GM18508 (cell line): ENCODE measurements at regions not wholly inside any gene's neighbourhood (a gene's known extent, or its start where the extent isn't known, plus 50 kb on each side); places are given as distances from the start of the nearest gene placed in this dataset.
"Not testable (repeated sequence)": the region's sequence is repeated elsewhere in the genome, so short reads cannot be mapped to it uniquely, and the experiment has no call there.

Experiments
- ATAC-seq: cut with Tn5 transposase; IDR thresholded peaks from one replicate; pipeline ENCODE4 v1.9.1; 2021; ENCODE audit warnings: moderate number of reproducible peaks; ENCODE audit not compliant: insufficient read depth, unreplicated experiment

GRCh38 chr5:162721125-162721524 is 653.6 kb downstream of the GABRG2 start:
- ATAC-seq, result no peak

- ATAC-seq, result no peak
Measured at GRCh38 chr5:162752612-162753011, 684.8 kb upstream of the CCNG1 start.

DNA sequence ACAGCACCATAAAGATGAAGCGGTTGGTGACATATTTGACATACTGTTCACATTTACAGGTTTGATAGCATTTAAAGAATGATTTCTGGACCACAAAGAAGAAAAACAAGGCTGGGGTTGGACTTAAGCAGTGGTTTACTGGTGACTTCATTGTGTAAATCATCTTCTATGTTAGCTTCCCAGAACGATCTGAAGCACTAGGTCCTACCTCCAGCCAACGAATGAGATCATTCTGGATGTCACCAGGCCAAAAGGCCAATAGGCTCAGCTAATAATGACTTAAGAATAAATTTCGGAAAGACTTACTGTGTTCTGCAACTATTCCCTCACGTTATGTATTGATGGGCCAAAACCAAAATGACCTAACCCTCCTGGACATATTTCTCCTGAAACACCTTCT is 675.3 kb upstream of the CCNG1 start:
- ATAC-seq, result no peak

GRCh38 chr5:162769019-162769418 is 668.4 kb upstream of the CCNG1 start:
- no peak for ATAC-seq

- ATAC-seq, result no peak
Measured at GRCh38 chr5:162785673-162786072, 651.7 kb upstream of the CCNG1 start.

GRCh38 chr5:162786234-162786633 is 651.2 kb upstream of the CCNG1 start:
- no peak for ATAC-seq

- no peak for ATAC-seq
Measured at GRCh38 chr5:162796507-162796906, 640.9 kb upstream of the CCNG1 start.

DNA sequence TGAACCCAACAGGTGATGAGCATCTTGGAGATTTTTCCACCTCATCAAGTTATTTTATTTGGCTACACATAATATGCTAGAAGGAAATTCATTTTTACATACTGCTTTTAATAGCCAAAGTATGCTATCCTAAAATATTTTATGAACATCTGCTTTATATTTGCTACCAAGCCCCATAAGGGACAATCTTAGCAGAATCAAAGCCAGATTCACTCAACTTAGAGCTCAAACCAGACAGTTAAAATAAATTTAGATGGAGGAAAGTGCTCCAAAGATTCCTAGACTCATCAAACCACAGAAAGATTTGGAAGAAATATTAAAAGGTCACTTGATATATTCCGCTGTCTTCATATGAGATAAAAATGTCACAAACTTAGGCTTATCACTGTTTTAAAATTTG is 637.1 kb upstream of the CCNG1 start:
- no peak for ATAC-seq

DNA sequence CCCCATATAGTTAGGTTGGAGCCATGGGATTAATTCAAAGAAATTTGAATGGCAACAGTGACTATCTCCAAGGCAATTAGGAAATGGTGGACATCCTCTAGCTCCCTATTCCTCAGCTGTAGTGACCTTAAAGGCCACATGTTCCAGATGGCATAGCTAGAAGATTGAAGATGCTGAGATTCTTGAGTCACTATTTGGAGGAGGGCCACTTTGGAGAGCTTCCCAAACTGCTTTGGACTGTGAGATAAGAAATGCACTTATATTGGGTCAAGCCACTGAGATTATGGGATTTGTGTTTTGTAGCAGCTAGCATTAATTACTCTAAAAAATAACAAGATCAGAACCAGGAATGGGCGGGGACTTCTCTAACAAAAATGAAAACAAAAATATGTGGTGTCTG is 636.2 kb upstream of the CCNG1 start:
- no peak for ATAC-seq

DNA sequence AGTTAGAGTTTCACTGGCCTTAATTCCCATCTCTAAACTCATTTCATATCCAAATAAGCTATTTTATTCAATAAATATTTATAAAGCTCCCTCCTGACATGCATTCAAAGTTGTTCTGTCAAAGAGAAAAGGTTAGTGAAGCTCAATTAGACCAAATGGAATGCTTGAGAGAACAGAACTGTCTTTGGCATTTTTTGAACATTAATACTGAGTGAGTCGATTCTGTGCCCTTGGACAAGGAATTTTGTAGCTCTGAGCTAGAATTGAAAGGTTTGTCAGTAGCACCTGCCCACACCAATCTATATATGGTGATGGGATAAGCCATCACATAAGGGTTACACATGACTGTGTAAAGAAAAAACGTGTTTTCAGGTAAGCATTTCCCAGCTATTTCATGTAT is 631.2 kb upstream of the CCNG1 start:
- ATAC-seq, result no peak

DNA sequence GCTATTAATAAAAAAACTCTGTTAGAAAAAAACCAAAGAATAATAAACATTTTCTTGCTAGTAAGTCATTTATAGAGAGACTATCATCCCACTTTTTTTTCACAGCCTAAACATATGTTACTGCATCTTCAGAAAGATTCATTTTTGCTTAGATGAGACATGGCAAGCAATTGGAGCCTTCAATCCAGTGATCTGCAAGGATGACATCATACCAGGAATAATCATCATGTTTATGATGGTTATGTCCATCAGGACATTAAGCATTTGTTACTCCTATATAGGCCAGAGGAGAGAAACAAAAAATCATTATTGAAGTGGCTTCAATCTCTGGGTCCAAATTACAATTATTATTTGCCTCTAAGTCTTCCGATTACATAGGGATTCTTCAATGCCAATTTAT is 626.3 kb upstream of the CCNG1 start:
- no peak for ATAC-seq

DNA sequence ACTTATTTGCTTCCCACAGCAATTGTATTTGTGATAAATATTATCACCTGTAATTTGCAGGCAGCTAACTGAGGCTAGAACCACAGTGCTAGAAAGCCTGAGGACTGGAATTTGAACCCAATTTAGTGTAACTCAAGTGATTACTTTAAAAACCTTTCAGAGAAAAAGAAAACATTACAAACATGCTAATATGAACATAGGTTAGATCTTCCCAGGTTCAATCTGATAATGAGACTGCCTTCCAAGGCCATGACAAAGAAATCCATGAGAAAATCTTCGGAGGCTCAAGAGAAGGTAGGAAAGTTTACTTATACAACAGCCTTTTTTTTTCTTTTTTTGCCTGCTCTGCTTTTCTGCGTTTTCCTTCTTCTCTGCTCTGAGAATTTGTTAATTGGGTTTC is 620.6 kb upstream of the CCNG1 start:
- ATAC-seq, result no peak

- ATAC-seq, result no peak
Measured at GRCh38 chr5:162817364-162817763, 620.0 kb upstream of the CCNG1 start.

DNA sequence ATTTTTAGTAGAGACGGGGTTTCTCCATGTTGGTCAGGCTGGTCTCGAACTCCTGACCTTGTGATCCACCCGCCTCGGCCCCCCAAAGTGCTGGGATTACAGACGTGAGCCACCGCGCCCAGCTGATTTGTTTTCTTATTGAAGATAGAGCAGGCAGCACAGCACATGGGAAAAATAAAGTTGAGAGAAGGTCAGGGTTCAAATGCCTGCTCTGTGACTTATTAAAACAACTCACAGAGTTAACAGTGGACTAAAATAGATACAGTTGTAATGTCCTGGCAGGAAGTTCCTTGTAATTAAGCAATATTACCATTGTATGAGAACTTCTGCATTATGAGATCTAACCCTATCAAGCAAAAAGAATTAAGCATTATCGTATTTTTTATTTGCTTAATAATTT is 615.7 kb upstream of the CCNG1 start:
- not testable (repeated sequence) for ATAC-seq

DNA sequence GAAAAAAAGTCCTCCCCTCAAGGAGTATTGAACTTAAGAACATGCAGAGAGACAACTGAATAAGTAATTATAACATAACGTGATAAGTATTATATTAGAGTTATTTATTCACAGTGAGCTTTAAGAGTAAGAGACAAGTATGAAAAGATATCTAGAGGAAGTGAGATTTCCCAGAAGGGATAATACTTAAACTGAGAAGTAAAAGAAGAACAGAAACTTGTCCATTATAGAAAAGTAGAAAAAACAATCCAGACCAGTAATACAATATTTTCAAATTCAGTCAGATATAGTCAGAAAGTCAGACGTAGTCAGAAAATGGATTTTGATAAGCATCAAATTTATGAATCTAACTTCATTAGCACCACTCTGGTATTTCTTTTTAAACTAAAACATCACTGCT is 613.0 kb upstream of the CCNG1 start:
- ATAC-seq, result peak; percentile 86

- no peak for ATAC-seq
Measured at GRCh38 chr5:162837155-162837554, 600.2 kb upstream of the CCNG1 start.

- ATAC-seq, result no peak
Measured at GRCh38 chr5:162842727-162843126, 594.7 kb upstream of the CCNG1 start.

GRCh38 chr5:162852134-162852533 is 585.3 kb upstream of the CCNG1 start:
- ATAC-seq, result no peak

GRCh38 chr5:162858770-162859169 is 578.6 kb upstream of the CCNG1 start:
- ATAC-seq, result no peak

- ATAC-seq, result no peak
Measured at GRCh38 chr5:162870966-162871365, 566.4 kb upstream of the CCNG1 start.

- no peak for ATAC-seq
Measured at GRCh38 chr5:162882629-162883028, 554.8 kb upstream of the CCNG1 start.

DNA sequence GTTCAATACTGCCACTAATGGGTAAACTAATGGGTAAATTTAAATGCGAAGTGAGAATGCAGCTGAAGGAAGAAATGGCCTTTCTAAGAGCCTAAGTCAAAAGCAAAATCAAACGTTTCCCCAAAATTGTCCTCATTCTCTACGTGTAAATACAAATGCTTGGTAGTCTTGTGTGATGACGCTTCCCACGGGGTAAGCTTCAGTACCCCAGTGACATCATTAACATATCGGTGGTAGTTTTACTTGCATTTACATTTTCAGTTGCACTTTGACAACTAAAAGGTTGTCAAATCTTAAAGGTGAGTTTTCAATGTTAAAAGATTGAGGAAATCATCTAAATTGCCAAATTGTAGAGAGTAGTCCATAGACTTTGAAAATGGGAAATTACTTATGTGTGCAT is 550.7 kb upstream of the CCNG1 start:
- no peak for ATAC-seq

DNA sequence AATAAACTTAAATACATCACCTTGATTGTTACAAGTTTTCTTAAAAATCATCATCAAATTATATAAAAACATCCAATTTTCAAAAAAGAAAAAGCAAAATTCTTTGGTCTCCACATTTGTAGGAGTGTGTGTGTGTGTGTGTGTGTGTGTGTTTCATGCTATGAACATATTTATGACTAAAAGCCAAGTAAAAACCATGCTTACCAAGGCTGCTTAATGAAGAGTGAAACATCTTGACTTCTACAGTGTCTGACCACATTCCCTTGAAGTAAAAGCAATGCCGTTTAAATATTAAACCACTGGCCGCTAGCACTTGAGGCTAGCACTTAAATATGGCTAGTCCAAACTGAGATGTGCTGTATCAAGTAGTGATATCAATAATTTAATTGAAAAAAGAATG is 549.1 kb upstream of the CCNG1 start:
- ATAC-seq, result no peak
